GM20000 (cell line): ENCODE measurements at regions not wholly inside any gene's neighbourhood (a gene's known extent, or its start where the extent isn't known, plus 50 kb on each side); places are given as distances from the start of the nearest gene placed in this dataset.
"Not testable (repeated sequence)": the region's sequence is repeated elsewhere in the genome, so short reads cannot be mapped to it uniquely, and the experiment has no call there.

Source experiments
- DNase-seq: peaks from one replicate; pipeline ENCODE4 v3.0.0; 2012; ENCODE audit warnings: low spot score
- CTCF ChIP-seq: IDR thresholded peaks from 2 replicates; pipeline ENCODE4 v1.5.1; 2012; ENCODE audit warnings: mild to moderate bottlenecking, control low read depth; ENCODE audit errors: extremely low read depth, missing control alignments

- no peak for DNase-seq
- no peak for TF ChIP-seq CTCF
Measured at GRCh38 chr6:44022671-44023352, 104.4 kb downstream of the MRPL14 start.

- no peak for DNase-seq
- no peak for TF ChIP-seq CTCF
Measured at GRCh38 chr6:44022296-44022661, 105.0 kb downstream of the MRPL14 start.

DNA sequence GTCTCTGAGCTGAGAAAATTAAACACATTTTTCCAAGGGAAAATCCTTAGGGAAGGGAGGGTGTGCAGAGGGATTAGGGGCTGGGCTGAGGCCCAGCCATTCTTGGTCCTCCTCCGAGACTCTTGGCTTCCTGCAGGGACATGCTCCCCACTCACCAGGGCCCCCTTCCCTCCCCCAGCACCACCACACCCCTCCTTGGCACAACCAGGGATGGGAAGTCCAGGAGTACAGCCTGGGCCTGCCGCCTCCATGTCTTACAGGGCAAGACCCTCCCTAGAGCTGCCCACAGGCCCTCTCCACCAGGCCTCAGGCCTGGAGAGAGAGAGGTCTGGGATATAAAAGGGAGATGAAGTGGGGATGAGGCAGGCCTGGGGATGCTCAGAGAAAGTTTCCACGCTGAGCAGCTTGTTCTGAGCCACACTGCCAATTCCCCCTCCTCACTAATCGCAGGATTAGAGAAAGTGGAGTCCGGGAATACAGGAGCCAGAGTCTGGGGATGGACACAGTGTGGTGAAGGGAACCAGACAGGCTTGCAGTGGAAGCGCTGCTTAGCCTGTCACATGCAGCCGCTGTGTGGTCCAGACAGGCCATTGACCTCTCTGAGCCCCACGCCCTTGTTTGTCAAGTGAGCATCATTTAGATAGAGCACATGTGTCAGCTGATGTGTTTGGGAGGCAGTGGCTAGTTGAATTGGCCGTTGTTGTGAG lies 105.5 kb downstream of the MRPL14 start:
- TF ChIP-seq CTCF, result no peak
- no peak for DNase-seq

GRCh38 chr6:44020664-44021425 lies 106.4 kb downstream of the MRPL14 start:
- DNase-seq, result no peak
- no peak for TF ChIP-seq CTCF

- DNase-seq, result no peak
- no peak for TF ChIP-seq CTCF
Measured at GRCh38 chr6:44020148-44020547, 107.1 kb downstream of the MRPL14 start.

DNA sequence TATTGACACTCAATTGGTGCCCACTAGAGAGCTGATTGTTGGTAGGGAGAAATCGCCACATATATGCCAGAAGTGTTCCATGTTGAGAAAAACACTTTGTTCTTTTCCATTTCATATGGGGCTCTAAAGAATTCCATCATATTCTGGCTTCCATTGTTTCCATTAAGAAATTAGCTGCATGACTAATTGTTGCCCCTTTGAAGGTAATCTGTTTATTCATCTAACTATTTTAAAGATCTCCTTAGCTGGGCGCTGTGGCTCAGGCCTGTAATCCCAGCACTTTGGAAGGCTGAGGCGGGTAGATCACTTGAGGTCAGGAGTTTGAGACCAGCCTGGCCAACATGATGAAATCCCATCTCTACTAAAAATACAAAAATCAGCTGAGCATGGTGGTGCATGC lies 109.9 kb downstream of the MRPL14 start:
- DNase-seq, result not testable (repeated sequence)

DNA sequence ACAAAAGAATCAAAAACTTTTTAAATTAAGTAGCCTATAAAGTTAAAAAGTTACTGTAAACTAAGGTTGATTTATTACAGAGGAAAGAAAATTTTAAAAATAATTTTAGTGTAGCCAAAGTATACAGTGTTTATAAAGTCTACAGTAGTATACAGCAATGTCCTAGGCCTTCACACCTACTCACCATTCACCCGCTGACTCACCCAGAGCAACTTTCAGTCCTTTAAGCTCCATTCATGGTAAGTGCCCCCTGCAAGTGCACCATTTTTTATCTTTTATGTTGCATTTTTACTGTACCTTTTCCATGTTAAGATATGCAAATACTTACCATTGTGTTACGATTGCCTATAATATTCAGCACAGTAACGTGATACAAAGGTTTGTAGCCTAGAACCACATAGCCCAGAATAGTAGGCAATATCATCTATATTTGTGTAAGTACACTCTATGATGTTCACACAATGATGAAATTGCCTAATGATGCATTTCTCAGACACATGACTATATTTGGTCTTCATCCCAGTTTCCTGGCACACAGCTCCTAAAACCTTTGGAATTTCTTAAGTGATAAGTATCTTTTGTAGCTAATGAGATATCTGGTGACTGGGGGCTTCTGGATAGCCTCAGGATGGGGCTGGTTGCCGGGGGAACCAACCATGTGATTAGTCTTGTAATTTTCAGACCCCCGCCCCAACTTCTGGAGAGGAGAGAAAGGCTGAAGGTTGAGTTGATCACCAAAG lies 111.0 kb downstream of the MRPL14 start:
- DNase-seq, result no peak
- TF ChIP-seq CTCF, result no peak
